ENCODE measurements at regions not wholly inside any gene's neighbourhood (a gene's known extent, or its start where the extent isn't known, plus 50 kb on each side); places are given as distances from the start of the nearest gene placed in this dataset.

GRCh38 chr10:44675387-44675874, 235.7 kb upstream of the TMEM72 start:
- no peak for DNase-seq

- no peak for DNase-seq
Observed at GRCh38 chr10:44680764-44681163, 230.4 kb upstream of the TMEM72 start.

- no peak for DNase-seq
Observed at GRCh38 chr10:44682507-44682906, 228.6 kb upstream of the TMEM72 start.

GRCh38 chr10:44684661-44685060, 226.5 kb upstream of the TMEM72 start:
- DNase-seq = no peak

GRCh38 chr10:44685220-44685619, 225.9 kb upstream of the TMEM72 start:
- no peak for DNase-seq

- DNase-seq = no peak
Observed at GRCh38 chr10:44685747-44686146, 225.4 kb upstream of the TMEM72 start.

- no peak for DNase-seq
Observed at GRCh38 chr10:44689368-44689767, 221.8 kb upstream of the TMEM72 start.

GRCh38 chr10:44696496-44696895, 214.6 kb upstream of the TMEM72 start:
- DNase-seq = no peak

- DNase-seq = no peak
Observed at GRCh38 chr10:44697116-44697515, 214.0 kb upstream of the TMEM72 start.

- no peak for DNase-seq
Observed at GRCh38 chr10:44702531-44702930, 208.6 kb upstream of the TMEM72 start.

GRCh38 chr10:44703241-44704155, 207.6 kb upstream of the TMEM72 start:
- no peak for DNase-seq

GRCh38 chr10:44704616-44705015, 206.5 kb upstream of the TMEM72 start:
- no peak for DNase-seq

GRCh38 chr10:44706745-44707144, 204.4 kb upstream of the TMEM72 start:
- DNase-seq = no peak

GRCh38 chr10:44713307-44713706, 197.8 kb upstream of the TMEM72 start:
- no peak for DNase-seq

GRCh38 chr10:44714451-44714850, 196.7 kb upstream of the TMEM72 start:
- DNase-seq = no peak

- no peak for DNase-seq
Observed at GRCh38 chr10:44715136-44715535, 196.0 kb upstream of the TMEM72 start.

- no peak for DNase-seq
Observed at GRCh38 chr10:44716470-44717015, 194.6 kb upstream of the TMEM72 start.

- no peak for DNase-seq
Observed at GRCh38 chr10:44723082-44723481, 188.1 kb upstream of the TMEM72 start.

GRCh38 chr10:44723619-44724325, 187.4 kb upstream of the TMEM72 start:
- DNase-seq = no peak

GRCh38 chr10:44724415-44725174, 186.5 kb upstream of the TMEM72 start:
- DNase-seq = no peak

GRCh38 chr10:44725404-44725803, 185.7 kb upstream of the TMEM72 start:
- no peak for DNase-seq

Measured in anterior cingulate cortex (tissue), 58 donors.